ENCODE measurements at regions not wholly inside any gene's neighbourhood (a gene's known extent, or its start where the extent isn't known, plus 50 kb on each side); places are given as distances from the start of the nearest gene placed in this dataset.
"Not testable (repeated sequence)": the region's sequence is repeated elsewhere in the genome, so short reads cannot be mapped to it uniquely, and the experiment has no call there.

DNA sequence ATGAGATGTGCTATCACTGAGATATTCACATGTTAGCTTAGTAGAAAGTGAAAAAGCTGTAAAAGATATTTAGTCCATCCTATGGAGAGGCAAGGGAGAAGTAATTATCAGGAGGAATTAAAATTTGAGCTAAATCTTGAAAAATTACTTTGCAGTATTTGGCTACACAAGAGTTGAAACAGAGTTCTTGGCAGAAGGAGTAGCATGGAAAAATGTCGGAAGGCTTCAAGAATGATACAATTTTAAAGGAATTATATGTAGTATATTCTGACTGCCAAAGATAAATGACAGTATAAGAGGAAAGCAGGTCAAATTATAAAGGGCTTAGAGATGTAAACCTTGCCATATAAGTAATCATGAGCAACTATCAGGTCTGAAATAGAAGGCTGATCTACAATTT is 518.9 kb downstream of the BRINP3 start:
- in situ Hi-C loops (cut with HindIII; ENCODE audit: low pct_unique_long_range_greater_than_20kb, low sequenced_read_pairs) = no loop called here
- DNase-seq (ENCODE audit: low read depth) = no peak

GRCh38 chr1:189960769-189961168 is 516.9 kb downstream of the BRINP3 start:
- in situ Hi-C loops (cut with HindIII; ENCODE audit: low pct_unique_long_range_greater_than_20kb, low sequenced_read_pairs) = no loop called here
- DNase-seq (ENCODE audit: low read depth) = no peak

GRCh38 chr1:189962181-189962580 is 515.5 kb downstream of the BRINP3 start:
- peak; percentile 55 for DNase-seq (ENCODE audit: low read depth)
- in situ Hi-C loops (cut with HindIII; ENCODE audit: low pct_unique_long_range_greater_than_20kb, low sequenced_read_pairs) = no loop called here

DNA sequence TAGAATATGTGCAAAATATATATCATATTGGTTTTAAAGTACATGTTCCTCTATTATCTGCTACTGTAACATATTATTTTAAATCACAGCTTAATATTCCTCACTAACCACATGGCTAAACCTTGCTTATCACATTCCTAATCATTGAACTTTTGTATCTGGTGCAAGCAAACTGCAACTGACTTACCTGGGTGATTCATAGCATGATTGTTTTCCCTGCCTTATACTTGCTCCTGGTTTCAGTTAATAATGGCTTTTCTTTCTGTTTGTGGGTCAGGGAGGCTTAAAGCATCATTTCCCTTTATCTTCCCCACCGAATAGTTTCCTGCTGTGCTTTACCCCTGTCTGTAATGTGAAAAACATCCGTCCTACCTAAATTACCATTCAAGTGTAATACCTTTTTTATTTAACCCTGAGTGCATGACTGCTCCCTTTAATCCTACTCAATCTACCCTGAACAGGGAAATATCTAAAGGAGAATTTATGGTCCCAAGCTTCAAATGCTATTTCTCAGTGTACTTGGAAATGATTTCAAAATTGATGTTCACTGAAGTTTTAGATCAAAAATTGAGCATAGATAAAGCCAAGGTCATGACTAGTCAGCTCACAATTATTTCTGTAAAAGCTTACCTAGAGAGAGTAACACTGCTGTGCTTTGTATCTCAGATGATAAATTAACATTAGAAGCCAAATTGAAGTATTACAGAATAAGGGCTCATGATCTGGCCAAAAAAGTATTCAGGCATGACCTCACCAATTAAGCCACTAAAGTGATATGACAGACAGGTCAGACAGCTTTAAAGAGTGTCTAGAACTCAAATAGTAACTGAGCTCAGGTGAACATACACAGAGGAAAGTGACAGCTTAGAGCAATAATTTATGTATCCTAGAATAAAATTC is 507.1 kb downstream of the BRINP3 start:
- in situ Hi-C loops (cut with HindIII; ENCODE audit: low pct_unique_long_range_greater_than_20kb, low sequenced_read_pairs) = no loop called here
- DNase-seq (ENCODE audit: low read depth) = peak; percentile 47

DNA sequence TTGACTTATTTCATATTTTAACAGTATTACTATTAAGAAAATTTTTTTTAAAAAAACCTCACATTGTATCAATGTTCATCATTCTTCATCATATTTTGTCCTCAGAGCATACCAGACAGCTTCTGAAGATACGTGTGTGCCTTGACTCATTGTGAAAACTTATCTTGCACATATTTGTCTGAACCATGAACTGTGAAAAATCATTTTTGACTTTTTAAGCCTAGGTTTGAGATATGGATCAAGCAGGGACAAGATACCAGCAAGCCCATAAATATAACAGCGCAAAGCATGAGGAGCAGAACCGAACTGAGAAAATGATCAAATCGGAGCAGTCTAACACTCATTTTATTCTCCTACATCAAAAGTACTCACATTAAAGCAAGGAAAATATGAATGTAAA is 506.0 kb downstream of the BRINP3 start:
- DNase-seq (ENCODE audit: low read depth) = no peak
- in situ Hi-C loops (cut with HindIII; ENCODE audit: low pct_unique_long_range_greater_than_20kb, low sequenced_read_pairs) = no loop called here

GRCh38 chr1:189977184-189977583 is 500.5 kb downstream of the BRINP3 start:
- in situ Hi-C loops (cut with HindIII; ENCODE audit: low pct_unique_long_range_greater_than_20kb, low sequenced_read_pairs) = no loop called here
- DNase-seq (ENCODE audit: low read depth) = no peak

GRCh38 chr1:189983166-189983890 is 494.3 kb downstream of the BRINP3 start:
- in situ Hi-C loops (cut with HindIII; ENCODE audit: low pct_unique_long_range_greater_than_20kb, low sequenced_read_pairs) = no loop called here
- DNase-seq (ENCODE audit: low read depth) = no peak

DNA sequence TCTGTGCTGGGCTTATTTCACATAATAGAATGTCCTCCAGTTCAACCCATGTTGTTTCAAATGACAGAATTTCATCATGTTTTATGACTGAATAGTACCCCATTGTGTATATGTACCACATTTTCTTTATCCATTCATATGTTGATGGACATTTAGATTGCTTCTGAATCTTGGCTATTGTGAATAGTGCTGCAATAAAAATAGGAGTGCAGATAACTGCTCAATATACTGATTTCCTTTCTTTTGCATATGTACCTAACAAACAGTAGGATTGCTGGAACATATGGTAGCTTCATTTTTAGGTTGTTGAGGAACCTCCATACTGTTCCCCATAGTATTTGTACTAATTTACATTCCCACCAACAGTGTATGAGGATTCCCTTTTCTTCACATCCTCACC is 491.1 kb downstream of the BRINP3 start:
- in situ Hi-C loops (cut with HindIII; ENCODE audit: low pct_unique_long_range_greater_than_20kb, low sequenced_read_pairs) = no loop called here

GRCh38 chr1:189987509-189987908 is 490.2 kb downstream of the BRINP3 start:
- no peak for DNase-seq (ENCODE audit: low read depth)
- in situ Hi-C loops (cut with HindIII; ENCODE audit: low pct_unique_long_range_greater_than_20kb, low sequenced_read_pairs) = no loop called here

More for the DNA sequence above, 491.1 kb downstream of the BRINP3 start:
- DNase-seq (ENCODE audit: low read depth) = no peak

- in situ Hi-C loops (cut with HindIII; ENCODE audit: low pct_unique_long_range_greater_than_20kb, low sequenced_read_pairs) = no loop called here
- DNase-seq (ENCODE audit: low read depth) = no peak
These were observed 484.8 kb downstream of the BRINP3 start for GRCh38 chr1:189992856-189993255.

- DNase-seq (ENCODE audit: low read depth) = peak; percentile 19
- in situ Hi-C loops (cut with HindIII; ENCODE audit: low pct_unique_long_range_greater_than_20kb, low sequenced_read_pairs) = no loop called here
These were observed 477.2 kb downstream of the BRINP3 start for GRCh38 chr1:190000365-190000872.

DNA sequence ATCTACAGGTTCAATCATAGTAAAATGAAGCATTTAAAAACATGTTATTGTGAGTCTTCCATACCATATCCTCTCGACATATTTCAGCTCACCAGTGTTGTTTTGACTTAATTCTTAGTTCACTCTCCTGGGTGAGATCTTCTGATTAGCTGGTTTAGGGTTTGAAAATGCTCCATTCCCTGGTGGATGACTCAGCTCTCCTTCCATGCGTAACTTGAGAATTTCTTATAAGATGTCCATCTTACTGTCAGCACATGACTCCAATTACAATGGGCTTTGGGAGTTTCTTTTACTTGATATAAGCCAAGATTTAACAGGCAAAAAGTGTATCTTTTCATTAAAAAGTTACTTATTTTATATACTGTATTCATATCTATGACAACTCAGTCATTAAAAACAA is 476.5 kb downstream of the BRINP3 start:
- DNase-seq (ENCODE audit: low read depth) = peak; percentile 35

GRCh38 chr1:190003376-190003775 is 474.3 kb downstream of the BRINP3 start:
- DNase-seq (ENCODE audit: low read depth) = no peak
- in situ Hi-C loops (cut with HindIII; ENCODE audit: low pct_unique_long_range_greater_than_20kb, low sequenced_read_pairs) = no loop called here

More for the DNA sequence above, 476.5 kb downstream of the BRINP3 start:
- in situ Hi-C loops (cut with HindIII; ENCODE audit: low pct_unique_long_range_greater_than_20kb, low sequenced_read_pairs) = no loop called here

DNA sequence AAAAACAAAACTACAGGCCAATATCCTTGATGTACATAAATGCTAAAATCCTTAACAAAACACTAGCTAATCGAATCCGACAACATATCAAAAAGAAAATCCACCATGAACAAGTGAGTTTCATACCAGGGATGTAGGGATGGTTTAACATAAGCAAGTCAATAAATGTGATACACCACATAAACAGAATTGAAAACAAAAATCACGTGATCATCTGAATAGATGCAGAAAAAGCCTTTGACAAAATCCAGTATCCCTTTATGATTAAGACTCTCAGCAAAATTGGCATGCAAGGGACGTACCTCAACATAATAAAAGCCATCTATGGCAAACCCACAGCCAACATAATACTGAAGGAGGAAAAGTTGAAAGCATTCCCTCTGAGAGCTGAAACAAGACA is 466.1 kb downstream of the BRINP3 start:
- no peak for DNase-seq (ENCODE audit: low read depth)
- in situ Hi-C loops (cut with HindIII; ENCODE audit: low pct_unique_long_range_greater_than_20kb, low sequenced_read_pairs) = no loop called here

DNA sequence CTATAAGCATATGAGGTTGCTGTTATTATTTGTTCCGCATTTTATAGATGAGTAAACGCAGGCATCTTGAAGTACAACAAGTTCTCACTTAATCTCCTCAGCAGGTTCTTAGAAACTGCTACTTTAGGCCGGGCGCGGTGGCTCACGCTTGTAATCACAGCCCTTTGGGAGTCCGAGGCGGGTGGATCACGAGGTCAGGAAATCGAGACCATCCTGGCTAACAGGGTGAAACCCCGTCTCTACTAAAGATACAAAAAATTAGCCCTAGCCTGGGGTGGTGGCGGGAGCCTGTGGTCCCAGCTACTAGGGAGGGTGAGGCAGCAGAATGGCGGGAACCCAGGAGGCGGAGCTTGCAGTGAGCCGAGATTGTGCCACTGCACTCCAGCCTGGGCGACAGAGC is 458.5 kb downstream of the BRINP3 start:
- peak; percentile 69 for DNase-seq (ENCODE audit: low read depth)
- in situ Hi-C loops (cut with HindIII; ENCODE audit: low pct_unique_long_range_greater_than_20kb, low sequenced_read_pairs) = not testable (repeated sequence)

GRCh38 chr1:190019717-190020116 is 457.9 kb downstream of the BRINP3 start:
- in situ Hi-C loops (cut with HindIII; ENCODE audit: low pct_unique_long_range_greater_than_20kb, low sequenced_read_pairs) = no loop called here
- peak; percentile 66 for DNase-seq (ENCODE audit: low read depth)

GRCh38 chr1:190022709-190023108 is 455.0 kb downstream of the BRINP3 start:
- in situ Hi-C loops (cut with HindIII; ENCODE audit: low pct_unique_long_range_greater_than_20kb, low sequenced_read_pairs) = no loop called here
- peak; percentile 51 for DNase-seq (ENCODE audit: low read depth)

DNA sequence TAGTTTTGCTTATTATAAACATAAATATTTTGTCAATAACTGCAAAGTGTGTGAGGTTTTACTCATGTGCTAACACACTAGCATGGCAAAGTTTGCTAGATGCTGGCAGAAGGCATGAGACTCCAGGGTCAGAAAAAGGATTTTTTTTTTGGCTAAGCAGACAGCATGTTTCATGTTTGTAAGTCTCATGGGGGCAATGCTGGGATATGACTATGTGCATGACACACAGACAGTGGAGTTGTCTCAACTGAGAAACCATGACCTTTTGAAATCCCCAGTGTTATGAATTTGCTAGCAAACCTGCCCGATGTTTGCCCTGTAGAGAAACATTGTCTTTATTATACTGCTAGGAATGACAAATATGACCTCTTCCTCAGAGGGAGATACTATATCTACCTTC is 448.2 kb downstream of the BRINP3 start:
- in situ Hi-C loops (cut with HindIII; ENCODE audit: low pct_unique_long_range_greater_than_20kb, low sequenced_read_pairs) = no loop called here

GRCh38 chr1:190043655-190044054 is 434.0 kb downstream of the BRINP3 start:
- DNase-seq (ENCODE audit: low read depth) = no peak
- in situ Hi-C loops (cut with HindIII; ENCODE audit: low pct_unique_long_range_greater_than_20kb, low sequenced_read_pairs) = no loop called here

More for the DNA sequence above, 448.2 kb downstream of the BRINP3 start:
- no peak for DNase-seq (ENCODE audit: low read depth)
